ENCODE measurements at regions not wholly inside any gene's neighbourhood (a gene's known extent, or its start where the extent isn't known, plus 50 kb on each side); places are given as distances from the start of the nearest gene placed in this dataset.

DNA sequence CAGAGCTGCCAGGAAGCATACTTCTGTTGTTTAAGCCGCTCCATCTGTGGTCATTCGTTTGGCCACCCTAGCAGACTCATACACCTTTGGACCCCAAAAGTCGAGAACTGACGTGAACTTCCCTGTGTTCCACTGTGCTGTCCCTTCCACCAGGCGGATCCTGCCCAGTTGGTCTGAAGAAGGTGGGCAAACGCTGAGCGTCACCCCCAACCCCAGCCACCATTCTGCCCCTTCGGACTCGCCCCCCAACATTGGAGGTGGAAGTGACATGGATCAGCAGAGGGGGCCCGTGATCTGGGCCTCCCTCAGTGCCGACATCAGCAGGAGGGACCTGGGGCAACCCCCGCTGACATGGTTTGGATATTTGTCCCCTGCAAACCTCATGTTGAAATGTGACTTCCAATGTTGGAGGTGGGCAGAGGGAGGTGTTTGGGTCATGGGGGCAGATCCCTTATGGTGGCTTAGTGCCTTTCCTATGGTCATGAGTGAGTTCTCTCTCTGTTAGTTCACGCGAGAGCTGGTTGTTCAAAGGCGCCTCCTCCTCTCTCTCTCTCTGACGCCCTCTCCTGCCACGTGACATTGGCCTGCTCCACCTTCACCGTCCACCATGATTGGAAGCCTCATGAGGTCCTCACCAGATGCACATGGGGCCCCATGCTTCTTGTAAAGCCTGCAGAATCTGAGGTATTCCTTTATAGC, 93.6 kb upstream of the ZNF507 start:
- Histone ChIP-seq H3K4me1 (no peaks in the 10 kb centered on the region), H3K36me3 (no peaks in the 10 kb centered on the region), H3K27me3 (peaks cover 3% of the 10 kb centered on the region), H3K27ac (no peak overlapping the region), H3K4me3 (no peak overlapping the region), H3K9me3 (no peaks in the 10 kb centered on the region)
- TF ChIP-seq EP300 (IDR thresholded peaks at IDR 0.05; ENCODE audit: low read depth) (no peak), POLR2A (IDR thresholded peaks at IDR 0.05) (no peak), POLR2AphosphoS5 (IDR thresholded peaks at IDR 0.05) (no peak)
- TF ChIP-seq, protein P1, sequence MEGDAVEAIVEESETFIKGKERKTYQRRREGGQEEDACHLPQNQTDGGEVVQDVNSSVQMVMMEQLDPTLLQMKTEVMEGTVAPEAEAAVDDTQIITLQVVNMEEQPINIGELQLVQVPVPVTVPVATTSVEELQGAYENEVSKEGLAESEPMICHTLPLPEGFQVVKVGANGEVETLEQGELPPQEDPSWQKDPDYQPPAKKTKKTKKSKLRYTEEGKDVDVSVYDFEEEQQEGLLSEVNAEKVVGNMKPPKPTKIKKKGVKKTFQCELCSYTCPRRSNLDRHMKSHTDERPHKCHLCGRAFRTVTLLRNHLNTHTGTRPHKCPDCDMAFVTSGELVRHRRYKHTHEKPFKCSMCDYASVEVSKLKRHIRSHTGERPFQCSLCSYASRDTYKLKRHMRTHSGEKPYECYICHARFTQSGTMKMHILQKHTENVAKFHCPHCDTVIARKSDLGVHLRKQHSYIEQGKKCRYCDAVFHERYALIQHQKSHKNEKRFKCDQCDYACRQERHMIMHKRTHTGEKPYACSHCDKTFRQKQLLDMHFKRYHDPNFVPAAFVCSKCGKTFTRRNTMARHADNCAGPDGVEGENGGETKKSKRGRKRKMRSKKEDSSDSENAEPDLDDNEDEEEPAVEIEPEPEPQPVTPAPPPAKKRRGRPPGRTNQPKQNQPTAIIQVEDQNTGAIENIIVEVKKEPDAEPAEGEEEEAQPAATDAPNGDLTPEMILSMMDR (IDR thresholded peaks at IDR 0.05) = no peak
- in situ Hi-C loops (cut with MboI; ENCODE audit: low pct_ligation_motif_present in 1 of 4, low pct_unique_long_range_greater_than_20kb in 1 of 4, low sequenced_read_pairs in 3 of 4) (no loop called here), intact Hi-C loops (cut with DNase I; ENCODE audit: low total_unique reads) (no loop called here)
- no peak for DNase-seq
- 83 to 92% methylated on average over 3 to 17 of the region's 18 CpGs for WGBS, 2 donors (ENCODE audit: low coverage in 1 of 2)

DNA sequence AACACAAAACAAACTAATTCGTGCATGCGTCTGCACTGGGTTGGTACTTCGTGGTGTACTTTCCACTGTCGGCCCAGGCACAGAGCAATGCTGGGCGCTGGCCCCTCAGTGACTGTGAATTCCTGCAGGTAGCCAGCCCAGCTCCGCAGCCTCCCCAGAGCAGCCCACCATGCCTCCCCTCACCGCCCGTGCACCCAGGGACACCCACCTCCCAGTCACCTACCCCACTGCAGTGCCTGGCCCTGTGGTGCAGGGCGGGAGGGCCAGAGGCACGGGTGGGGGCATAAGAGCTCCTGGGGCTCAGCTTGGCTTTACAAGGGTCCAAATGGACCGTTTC, 93.1 kb upstream of the ZNF507 start:
- Histone ChIP-seq H3K4me3 (no peak overlapping the region), H3K27me3 (peaks cover 3% of the 10 kb centered on the region), H3K9me3 (no peaks in the 10 kb centered on the region), H3K27ac (no peak overlapping the region), H3K4me1 (no peaks in the 10 kb centered on the region), H3K36me3 (no peaks in the 10 kb centered on the region)
- WGBS, 2 donors (ENCODE audit: low coverage in 1 of 2) = 79% methylated on average over 10 of the region's 11 CpGs; no CpG with 5 or more reads in 1 of the 2 donors
- intact Hi-C loops (cut with DNase I; ENCODE audit: low total_unique reads) (no loop called here), in situ Hi-C loops (cut with MboI; ENCODE audit: low pct_ligation_motif_present in 1 of 4, low pct_unique_long_range_greater_than_20kb in 1 of 4, low sequenced_read_pairs in 3 of 4) (no loop called here)
- DNase-seq = no peak
- TF ChIP-seq POLR2AphosphoS5 (IDR thresholded peaks at IDR 0.05) (no peak), EP300 (IDR thresholded peaks at IDR 0.05; ENCODE audit: low read depth) (no peak), POLR2A (IDR thresholded peaks at IDR 0.05) (no peak)
- TF ChIP-seq, protein P1 (IDR thresholded peaks at IDR 0.05) = no peak

DNA sequence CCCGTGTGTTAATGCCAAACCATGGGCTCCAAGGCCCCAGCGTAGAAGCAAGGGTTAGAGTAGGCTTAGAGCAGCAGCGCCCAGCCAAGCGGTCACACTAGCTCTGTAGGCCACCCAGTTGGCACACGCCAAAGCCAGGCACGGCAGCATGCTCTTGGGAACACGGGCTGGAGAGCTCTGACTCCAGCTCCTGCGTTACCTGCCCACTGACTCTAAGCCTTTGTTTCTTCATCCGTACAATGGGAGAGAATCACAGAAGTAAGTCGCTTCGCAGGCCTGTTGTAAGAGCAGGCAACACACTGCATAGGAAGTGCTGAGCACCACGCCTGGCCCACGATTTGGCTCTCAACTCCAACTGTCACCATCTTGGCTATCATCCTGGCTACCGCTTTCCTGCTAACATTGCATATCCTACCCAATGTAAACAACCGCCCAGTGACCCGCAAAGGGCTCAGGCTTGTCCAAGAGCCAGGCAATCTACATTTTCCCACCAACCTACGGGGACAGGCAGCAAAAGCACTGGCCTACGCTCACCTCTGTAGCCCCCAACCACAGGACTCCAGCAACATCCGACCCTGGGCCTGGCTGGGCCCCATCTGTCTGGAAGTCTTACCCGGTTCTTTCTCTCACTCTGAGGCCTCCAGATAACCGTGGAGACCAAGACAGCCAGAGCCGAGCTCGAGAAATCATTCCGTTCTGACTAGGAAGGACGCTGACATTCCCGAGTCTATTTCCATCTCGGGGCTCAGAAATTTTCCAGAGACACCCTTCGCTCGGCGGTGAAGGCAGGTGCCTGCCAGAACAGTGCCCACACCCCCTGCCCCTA, 91.5 kb upstream of the ZNF507 start:
- Histone ChIP-seq H3K9me3 (no peaks in the 10 kb centered on the region), H3K4me3 (no peak overlapping the region), H3K4me1 (no peaks in the 10 kb centered on the region), H3K27ac (no peak overlapping the region), H3K36me3 (no peaks in the 10 kb centered on the region), H3K27me3 (peaks cover 3% of the 10 kb centered on the region)
- 85% methylated on average over 30 of the region's 30 CpGs; no CpG with 5 or more reads in 1 of the 2 donors for WGBS, 2 donors (ENCODE audit: low coverage in 1 of 2)
- TF ChIP-seq, protein P1 (IDR thresholded peaks at IDR 0.05) = no peak
- in situ Hi-C loops (cut with MboI; ENCODE audit: low pct_ligation_motif_present in 1 of 4, low pct_unique_long_range_greater_than_20kb in 1 of 4, low sequenced_read_pairs in 3 of 4) (no loop called here), intact Hi-C loops (cut with DNase I; ENCODE audit: low total_unique reads) (no loop called here)
- no peak for DNase-seq

DNA sequence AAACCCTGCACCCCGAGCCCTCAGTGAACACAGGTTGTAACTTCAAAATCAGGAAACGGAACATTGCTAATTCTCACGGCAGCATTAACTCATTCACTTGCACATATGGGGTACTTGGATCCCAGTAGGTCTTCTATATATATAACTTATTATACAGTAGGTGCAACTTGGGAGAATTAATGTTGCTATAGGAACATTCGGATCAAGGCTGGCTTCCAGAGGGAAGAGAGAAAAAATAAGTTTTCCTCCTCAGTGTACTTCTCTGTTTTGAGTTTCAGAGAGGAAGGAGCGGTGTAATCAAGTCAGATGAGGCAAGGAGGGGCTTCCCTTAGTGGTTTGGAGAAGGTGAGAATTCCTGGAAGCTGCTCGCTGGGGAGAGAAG, 90.9 kb upstream of the ZNF507 start:
- no peaks in the 10 kb centered on the region for H3K4me1 ChIP-seq
- 71 to 72% methylated on average over 3 to 6 of the region's 6 CpGs for WGBS, 2 donors (ENCODE audit: low coverage in 1 of 2)
- TF ChIP-seq POLR2AphosphoS5 (IDR thresholded peaks at IDR 0.05) = no peak
- no peak for TF ChIP-seq POLR2A (IDR thresholded peaks at IDR 0.05)
- TF ChIP-seq EP300 (IDR thresholded peaks at IDR 0.05; ENCODE audit: low read depth) = no peak
- TF ChIP-seq, protein P1 (IDR thresholded peaks at IDR 0.05) = no peak

More for the DNA sequence above, 90.9 kb upstream of the ZNF507 start:
- intact Hi-C loops (cut with DNase I; ENCODE audit: low total_unique reads) (no loop called here), in situ Hi-C loops (cut with MboI; ENCODE audit: low pct_ligation_motif_present in 1 of 4, low pct_unique_long_range_greater_than_20kb in 1 of 4, low sequenced_read_pairs in 3 of 4) (no loop called here)
- no peak overlapping the region for H3K4me3 ChIP-seq
- peaks cover 3% of the 10 kb centered on the region for H3K27me3 ChIP-seq
- no peak overlapping the region for H3K27ac ChIP-seq
- H3K36me3 ChIP-seq = no peaks in the 10 kb centered on the region
- DNase-seq = no peak
- no peaks in the 10 kb centered on the region for H3K9me3 ChIP-seq

Data from transverse colon (tissue), 4 donors.